Eye (tissue), 1 donor: ENCODE measurements at regions not wholly inside any gene's neighbourhood (a gene's known extent, or its start where the extent isn't known, plus 50 kb on each side); places are given as distances from the start of the nearest gene placed in this dataset.

ENCODE experiments used
- DNase-seq: peaks from one replicate; pipeline ENCODE4 v3.0.0-alpha.2; 2015

DNA sequence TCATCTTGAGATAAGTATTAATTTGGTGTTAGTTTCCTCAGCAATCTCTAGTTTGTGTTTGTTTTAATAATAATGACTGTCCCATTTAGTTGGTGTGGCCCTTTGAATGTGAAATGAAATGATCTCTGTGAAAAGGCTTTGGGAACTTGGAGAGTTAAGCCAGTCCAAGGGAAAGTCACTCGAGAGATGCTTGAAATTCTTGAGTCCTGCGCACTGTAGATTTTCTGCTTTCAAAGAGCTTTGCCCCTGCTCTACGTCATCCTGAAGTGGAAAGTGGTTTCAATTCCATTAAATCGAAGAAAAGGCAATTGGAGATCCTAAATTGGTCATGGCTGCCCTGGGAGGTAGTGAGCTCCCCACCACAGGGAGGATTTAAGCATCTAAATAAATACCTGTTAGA, 403.8 kb downstream of the ZNF536 start:
- DNase-seq = no peak

DNA sequence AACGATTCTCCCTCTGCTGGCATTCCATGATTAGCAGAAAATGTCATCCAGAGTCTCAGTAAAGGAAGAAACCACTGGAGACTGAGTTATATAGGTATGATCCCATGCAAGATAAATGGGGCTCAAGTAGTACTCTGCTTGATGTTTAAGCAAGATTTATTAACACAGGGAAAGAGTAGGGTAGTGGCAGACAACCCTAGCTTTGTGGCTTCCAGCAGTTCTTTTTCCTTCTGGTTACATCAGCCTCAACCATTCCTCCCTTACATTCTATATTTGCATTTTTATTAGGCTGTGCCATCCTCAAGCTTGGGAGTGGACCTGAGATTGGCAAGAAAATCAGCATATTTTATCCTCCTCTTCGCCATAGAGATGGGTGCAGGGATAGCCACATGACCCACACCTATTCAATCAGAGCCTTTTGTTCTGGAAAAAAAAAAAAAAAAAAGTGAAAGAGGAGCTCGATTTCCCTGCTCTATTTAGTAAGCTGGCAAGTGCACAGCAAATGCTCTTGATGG, 402.1 kb downstream of the ZNF536 start:
- DNase-seq = no peak

DNA sequence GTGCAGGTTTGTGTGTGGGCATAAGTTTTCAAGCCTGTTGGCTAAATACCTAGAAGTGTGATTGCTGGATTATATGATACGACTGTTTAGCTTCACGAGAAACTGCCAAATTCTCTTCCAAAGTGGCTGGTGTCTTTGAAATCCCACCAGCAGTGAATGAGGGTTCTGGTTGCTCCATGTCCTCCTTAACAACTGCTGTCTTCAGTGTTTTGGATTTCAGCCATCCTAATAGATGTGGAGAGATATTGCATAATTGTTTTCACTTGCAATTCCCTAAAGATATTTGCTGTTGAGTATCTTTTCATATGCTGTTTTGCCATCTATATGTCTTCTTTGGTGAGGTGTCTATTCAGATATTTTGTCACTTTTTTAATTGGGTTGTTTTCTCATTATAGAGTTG, 390.5 kb downstream of the ZNF536 start:
- no peak for DNase-seq

DNA sequence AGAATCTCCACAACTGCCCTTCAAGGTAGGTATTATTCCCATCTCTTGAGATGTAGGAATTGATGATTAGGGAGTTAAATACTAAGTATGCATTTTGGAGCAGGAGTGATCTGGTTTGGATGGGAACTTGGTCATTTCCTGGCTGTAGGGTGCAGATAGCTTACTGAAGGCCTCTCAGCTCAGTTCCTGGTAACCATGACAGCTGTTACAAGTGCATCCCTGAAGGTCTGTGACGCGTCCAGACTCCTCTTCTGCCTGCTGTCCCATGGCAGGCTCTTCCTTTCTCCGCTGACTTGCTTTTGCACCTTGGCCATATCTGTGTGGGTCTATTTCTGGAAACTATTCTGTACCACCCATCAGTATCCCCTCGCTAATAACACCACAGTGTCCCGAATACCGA, 387.8 kb downstream of the ZNF536 start:
- no peak for DNase-seq

DNA sequence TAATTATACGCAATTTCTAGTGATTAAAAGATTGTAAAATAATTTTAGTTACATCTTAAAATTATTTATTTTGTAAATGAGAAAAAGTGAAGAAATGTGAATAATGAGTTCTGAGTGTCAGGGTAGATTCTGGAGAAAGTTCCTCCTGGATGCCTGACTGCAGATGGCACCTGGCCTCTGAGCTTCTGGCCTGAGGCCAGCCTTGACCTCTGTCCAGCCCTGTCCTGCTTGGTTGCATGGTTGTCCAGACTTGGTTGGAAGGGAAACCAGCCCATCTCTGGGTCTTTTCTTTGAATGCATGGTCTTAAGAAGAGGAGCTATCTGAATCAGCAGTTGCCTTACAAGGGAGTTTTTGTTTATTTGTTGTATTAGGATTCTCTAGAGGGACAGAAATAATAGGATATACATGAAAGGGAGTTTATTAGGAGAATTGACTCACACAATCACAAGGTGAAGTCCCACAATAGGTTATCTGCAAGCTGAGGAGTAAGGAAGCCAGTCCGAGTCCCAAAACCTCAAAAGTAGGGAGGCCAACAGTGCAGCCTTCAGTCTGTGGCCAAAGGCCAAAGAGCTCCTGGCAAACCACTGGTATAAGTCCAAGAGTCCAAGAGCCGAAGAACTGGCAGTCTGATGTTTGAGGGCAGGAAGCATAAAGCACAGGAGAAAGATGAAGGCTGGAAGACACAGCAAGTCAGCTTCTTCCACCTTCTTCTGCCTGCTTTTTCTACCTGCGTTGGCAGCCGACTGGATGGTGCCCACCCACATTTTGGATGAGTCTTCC, 385.8 kb downstream of the ZNF536 start:
- no peak for DNase-seq

DNA sequence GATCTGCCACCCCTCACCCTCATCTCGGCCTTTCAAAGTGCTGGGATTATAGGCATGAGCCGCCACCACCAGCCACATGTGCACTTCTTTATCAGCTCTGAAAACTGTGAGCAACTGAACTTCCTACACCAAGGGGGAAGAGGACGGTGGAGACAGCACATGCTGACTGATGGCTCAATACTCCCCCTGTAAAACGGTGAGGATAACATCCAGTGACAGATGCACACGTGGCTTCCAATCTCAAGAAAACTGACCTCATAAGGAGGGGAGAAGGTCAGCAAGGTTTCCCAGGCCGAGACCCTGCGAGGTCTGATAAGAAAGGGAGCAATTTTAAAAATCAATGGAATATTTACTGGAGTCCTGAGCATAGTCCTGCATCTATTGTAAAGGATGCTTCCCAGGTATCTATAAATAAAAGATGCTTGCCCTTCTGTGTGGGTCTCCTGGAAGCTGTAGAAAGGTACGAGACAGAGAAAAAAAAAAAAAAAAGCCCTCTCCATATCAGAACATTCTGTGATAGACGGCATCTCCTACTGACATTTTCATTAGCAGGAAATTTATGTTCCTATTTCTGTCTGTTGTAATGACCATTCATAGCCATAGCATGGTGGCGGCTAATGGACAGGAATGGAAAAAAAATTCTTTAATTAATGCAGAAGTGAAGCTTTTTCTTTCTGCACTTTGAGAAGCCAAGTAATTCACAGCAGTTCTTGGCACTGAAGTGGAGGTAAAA, 385.1 kb downstream of the ZNF536 start:
- peak; percentile 56 for DNase-seq

DNA sequence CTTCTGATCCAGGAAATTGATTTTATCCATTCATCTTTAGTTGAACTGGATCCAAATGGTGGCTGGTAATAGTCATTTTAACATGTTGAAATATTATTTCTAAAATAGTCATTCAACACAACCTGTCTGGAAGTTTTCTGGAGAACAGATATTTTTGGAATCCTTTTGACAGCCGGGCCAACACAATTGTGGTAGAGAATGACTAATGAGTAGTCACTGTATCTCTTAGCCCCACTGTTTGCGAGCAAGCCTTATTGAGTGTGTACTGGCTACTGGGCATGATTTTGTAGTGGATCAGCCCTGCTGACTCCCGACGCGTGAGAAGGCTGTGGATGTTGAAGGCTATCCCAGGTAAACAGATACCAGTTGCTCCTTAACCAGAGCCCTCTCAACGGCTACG, 383.4 kb downstream of the ZNF536 start:
- DNase-seq = no peak

DNA sequence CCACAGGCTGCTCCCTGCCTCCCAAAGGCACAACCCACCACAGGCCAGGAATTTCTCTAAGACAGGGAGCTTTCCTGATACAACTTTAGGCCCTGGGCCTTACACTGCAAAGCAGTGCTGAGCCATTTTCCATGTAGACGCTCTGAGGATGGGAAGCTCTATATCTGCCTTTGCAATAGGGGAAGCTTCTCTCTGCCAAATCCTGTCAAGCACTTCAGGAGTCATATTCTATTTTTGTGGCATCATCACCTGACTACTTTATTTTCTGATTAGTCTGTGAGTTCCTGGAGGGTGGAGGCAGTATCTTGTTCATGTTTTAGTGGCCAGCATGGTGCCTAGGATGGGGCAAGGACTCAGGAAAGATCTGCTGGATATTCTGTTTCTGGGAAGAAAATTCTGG, 382.0 kb downstream of the ZNF536 start:
- no peak for DNase-seq

DNA sequence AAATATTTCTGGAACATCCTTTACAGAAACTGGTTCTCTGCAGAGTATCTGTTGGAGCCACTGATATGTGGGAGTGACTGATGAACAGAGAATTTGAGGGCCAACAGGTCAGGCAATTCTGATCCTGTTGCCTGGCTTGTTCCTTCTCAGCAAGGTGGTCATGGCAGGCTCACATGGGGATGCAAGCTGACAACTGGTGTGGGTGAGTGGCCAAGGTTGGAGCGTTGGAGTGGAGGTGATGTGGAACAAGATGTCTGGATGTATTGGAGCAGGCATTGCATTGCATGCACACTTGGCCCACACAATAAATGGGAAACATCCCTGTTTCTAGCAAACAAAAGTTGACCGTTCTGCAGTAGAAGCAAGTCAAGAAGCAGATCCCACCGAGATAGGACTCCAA, 380.7 kb downstream of the ZNF536 start:
- no peak for DNase-seq

DNA sequence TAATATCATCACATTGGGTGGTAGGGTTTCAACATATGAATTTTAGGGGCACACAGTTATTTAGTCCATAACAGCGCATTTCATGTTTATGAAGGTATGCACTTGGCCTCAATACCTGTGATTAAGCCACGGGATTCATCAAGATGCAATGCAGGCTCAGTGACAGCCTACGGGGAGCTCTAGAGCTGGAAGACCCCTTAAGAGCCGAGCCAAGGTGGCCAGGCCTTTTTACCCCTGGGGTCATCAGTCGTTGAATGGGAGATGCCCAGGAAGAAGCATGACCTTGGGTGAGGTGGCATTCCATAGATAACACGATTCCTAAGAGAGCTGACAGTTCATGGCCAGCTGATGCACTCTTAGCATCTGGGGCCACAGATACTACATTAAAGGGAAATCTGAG, 380.0 kb downstream of the ZNF536 start:
- no peak for DNase-seq

DNA sequence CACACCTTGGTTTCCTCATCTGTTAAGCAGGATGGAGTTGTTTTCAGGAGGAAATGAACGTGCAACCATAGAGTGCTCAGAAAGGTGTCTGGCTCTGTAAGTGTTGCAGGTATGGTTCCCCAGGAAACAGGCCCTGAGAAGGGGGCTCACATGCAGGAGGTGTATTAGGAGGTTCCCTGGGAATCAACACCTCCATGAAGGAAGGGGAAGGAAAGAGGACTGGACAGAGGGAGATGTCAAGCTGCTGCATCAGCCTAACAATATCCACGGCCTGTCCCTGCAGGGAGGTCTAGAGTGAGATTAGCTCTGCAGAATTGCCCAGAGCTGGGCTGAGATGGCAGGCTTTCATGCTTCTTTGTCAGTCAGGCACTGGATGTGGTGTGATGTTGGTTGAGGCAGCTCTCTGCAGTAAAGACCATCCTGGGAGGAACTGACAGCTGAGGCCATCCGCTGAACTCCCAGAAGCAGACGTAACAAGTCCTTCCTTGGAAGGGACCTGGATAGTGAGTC, 373.3 kb downstream of the ZNF536 start:
- no peak for DNase-seq

DNA sequence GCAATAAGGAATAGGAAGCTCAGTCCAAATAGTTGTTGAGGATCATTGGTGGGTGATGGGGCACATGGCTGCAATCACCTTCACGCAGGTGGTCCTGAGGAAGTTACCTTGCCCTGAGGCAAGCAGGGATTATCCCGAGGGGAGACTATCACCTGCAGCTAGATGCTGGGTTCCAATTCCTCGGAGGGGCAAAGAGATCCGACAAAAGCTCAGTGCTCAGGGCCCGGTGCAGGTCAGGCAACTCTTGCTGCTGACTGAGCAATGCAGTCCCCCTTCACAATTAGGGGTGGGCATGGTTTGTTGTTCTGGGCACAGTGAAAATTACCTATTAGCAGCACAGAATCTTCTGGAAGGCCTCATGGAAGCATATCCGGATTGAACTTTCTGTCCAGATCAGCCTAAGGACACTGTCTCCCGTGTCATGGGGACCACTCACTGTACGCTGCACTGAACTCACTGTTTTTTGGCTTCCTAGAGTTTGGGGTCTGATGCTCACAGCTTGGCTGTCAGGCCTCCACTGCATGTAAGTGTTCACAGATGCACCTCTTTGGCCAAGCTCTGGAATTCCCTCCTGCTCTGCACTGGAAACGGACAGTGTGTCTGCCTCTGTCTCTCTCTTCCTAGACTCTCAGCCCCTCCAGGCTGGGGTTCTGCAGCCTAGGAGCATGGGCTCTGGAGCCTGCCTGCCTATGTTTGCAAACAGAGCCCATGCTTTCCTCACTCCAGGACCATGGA, 372.7 kb downstream of the ZNF536 start:
- no peak for DNase-seq

DNA sequence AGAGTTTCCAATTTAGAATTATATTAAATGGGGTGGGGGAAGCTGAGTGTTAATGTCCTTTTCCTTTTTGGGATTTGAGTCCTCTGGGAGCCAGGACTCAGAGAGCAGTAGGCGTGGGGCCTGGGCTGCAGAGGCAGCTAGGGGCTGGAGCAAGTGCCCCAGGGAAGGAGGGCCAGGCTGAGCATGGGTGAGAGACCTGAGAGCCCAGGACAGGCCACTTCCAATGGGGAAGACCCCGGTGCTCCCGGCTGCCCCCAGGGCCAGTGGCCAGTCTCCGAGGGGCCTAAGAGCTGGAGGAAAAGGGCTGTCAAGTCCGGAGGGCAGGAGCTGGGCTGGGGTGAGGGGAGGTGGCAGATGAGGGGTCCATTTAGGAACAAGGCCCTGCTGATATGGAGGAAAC, 371.5 kb downstream of the ZNF536 start:
- no peak for DNase-seq

DNA sequence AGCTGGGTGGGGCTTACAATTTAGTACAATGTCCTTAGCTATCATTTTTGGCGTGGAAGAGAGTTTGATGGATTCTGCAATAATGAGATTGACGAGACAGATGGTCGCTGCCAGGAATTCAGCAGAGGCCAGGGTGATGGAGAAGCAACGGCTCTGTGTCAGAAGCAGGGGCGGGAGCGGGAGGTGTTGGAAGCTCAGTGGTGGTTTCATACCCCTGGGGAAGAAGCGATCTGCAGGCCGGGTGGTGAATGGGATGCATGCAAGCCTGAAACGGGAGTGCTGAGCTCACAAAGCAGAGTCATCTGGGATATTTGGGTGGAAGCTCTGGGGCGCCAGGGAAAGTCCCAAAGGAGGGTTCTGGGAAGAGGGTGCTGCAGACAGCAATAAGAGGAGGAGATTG, 370.8 kb downstream of the ZNF536 start:
- DNase-seq = peak; percentile 73

DNA sequence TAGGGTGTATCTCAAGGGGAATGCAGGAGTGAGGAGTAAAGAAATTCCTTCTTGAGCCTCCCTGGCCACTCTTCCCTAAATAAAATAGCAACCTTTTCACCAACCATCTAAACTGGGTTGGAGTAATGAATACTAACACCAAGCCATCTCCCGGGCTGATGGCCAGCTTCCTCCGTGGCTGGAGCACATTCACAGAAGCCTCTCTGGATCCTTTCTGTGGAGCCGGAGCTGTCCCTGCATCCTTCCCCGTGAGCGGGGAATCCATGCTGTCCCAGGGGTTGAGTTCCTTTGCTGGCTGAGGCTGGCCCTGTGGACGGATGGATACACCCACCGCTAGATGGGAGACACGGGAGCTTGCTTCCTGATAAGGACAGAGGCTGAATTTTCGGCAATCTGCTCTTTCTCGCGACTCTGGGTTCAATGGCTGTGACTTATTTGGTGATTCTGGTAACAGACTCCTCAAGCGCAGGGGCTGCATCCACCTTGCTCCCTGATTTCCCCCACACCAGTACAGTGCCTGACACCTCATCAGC, 370.3 kb downstream of the ZNF536 start:
- DNase-seq = no peak

DNA sequence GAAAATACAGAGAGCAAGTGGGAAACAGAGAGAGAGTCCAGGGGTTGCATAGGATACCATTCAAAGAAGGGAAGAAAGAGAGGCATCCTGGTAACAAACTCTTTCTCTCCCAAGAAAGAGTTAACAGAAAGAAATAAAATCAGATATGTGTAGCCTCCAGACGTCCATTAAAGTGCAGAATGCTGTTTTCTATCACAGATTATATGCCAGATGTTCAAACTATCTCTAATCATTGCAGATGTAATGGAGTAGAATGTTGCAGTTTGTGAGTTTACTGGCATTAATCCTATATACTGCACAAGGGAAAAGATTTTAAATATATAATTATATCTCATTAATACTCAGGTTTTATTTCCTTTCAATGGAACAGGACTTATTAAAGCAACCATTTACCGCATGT, 369.4 kb downstream of the ZNF536 start:
- no peak for DNase-seq

DNA sequence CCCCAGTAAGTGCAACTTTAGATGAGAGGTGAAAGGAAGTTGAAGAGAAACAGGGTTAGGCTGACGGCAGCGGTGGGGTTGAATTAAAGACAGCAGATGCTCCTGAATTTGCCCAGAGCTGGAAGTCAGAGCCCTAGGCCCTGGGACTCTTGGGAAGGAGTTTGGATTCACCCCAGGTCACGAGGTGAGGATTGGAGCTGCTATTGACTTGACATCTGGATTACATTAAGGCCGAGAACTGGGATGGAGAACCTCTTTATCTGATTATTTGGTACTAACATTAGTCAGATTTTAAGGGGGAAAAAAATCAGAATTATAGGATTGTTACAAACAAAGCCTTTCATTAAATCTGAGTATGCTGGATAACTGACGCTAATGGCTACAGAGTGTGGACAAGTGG, 367.2 kb downstream of the ZNF536 start:
- DNase-seq = no peak

DNA sequence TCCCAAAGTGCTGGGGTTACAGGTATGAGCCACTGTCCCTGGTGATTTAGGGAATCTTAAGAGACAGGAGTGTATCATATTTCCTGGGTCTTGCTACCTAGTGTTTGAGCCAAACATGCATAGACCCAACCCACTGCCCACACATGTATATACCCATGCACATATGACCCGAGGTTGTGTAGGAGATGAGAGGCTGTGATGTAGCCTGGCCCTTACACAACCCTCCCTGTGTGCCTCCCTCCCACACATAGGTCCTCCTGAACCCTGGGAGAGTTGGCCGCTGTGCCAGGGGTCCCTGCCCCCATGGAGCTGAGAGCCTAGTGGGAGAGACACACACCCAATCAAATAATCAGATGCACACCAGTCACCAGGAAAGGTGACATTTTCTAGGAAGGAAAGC, 365.9 kb downstream of the ZNF536 start:
- no peak for DNase-seq

DNA sequence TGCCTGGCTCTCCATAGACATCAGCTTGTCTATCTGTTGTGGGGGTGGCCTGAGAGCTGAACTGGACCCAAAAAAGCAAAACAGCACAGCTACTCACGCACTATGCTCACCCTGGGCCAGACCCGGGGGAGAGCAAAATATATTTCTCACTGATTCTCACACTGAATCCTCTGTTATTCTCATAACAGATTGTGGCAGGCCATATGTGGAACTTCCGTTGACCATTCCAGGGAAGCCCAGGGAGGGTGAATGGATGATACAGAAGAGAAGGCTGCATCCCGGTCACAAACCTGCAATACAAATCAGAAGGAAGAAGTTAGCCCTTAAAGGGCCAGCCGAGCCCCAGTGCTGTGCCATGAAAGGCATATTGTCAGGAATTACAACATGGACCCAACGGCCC, 362.5 kb downstream of the ZNF536 start:
- no peak for DNase-seq

DNA sequence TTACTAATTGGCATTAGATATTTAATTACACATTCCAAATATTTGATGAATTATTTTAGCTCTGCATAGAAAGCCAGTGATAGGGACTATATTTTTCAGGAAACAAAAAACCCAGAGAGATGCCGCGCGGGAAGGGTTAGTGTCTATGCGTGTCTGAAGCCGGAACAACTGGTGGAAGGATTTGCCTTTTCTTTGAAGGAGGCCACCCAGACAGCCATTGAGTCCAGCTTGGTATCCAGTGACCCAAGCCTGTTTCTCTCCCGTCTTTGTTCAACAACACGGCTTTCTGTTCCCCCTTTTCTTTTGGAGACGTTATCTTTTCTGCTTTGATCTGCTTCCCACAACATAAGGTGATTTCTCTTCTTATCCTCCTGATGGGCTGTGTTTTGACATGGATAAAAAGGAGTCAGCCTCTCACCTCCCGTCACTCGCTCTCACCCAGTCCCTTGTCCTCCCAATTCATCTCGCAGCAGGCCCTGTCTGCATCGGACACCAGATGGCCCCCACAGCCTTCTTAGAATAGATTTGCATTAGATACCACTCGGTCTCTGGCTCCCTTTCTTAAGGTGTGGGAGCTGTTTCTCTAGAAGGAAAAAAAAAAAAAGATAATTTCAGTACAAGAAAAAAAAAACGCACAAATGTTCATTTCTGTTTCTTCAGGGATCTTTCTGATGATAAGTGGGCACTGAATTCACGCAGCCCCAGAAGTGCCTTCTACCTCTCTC, 361.8 kb downstream of the ZNF536 start:
- DNase-seq = peak; percentile 73

DNA sequence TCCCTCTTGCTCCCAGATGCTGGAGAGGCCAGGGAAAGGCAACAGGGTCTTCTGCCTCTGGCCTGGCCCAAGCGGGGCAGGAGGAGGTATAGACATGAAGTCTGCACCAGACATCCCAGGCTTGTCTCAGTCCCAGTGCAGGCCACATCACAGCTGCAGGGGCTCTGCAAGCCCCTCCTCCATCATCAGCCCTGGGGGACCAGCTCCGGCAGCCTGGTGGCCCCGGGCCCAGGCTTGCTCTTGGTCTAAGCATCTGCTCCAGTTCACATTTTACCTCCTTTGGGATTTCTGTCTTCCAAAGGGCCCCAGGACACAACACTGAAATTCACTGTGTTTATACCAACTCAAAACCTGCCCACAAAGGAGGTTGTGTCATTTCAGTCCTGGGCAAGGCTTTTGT, 359.4 kb downstream of the ZNF536 start:
- no peak for DNase-seq

DNA sequence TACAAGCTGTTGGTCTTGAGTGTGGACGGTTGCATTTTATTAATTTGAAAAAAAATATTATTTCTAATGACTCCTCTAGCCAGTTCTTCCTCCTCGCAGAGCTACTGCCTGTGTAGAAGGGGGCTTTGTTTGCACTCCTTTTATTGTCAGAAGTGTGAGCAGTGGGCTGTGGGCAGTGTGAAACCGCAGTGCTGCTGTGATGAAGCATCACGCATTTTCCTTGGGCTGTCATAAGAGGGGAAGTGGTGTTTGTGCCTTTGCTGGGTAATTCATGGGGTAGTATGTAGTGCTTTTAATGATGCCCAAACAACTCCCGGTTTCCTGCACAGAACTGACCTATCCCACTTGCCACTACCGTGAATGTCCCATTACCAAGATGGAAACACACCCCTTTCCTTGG, 357.3 kb downstream of the ZNF536 start:
- DNase-seq = no peak

DNA sequence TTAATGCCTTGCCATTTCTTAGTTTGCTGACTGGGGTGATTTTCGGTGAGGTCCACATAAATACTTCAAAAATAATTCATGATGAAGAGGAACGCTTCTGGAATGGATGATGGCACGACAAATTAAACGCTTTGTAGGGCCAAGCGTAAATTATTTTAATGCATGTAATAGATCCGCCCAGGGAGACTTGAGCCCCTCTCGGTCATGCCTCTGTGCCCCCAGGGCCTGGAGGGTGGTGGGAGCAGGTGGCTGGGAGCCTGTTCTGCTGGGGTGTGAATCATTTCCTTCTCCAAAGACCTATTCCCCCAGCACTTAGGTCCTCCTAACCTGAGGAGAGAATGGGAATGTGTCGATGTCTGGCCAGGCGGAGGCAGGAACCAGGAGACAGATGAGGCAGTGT, 350.6 kb downstream of the ZNF536 start:
- no peak for DNase-seq
